Stimulated activated CD8-positive, alpha-beta memory T cell treated with anti-CD3 and anti-CD28 coated beads, Interleukin-15, amount 100 ng/mL, for 48 hours (primary cell): ENCODE measurements at regions not wholly inside any gene's neighbourhood (a gene's known extent, or its start where the extent isn't known, plus 50 kb on each side); places are given as distances from the start of the nearest gene placed in this dataset.

Experiments used
- DNase-seq, 2 donors: peaks; one replicate each; pipeline ENCODE4 v3.0.0-alpha.2; 2020; ENCODE audit warnings: low read depth in 2 of 2

DNA sequence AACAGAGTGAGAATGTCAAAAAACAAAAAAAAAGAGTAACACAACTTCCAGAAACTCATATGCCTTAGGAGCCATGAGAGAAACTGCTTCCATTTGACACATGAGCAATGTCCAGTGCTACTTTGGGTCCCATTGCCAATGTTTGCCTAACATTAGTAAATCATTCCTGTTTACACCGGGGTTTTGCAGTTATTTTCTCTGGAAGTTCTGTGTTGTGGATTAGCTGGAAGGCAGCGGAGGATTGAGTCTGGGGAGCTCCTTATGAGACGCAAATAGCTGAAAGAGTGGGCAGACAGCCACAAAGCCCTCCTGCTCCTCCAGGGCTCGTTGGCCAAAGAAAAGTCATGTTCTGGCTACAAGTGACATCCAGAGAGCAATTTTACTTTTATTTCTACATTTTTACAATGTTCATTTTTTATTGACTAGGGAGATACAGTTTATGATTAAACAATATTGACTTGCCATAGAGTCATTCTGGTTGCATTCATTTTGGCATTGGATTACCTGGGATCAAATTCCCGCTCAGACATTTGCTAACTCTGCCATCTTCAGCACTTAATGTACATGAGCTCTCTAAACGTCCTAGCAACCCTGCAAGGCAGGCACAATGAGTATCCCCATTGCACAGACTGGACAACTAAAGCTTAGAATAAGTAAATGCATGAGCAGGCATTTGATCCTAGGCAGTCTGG lies 66.4 kb upstream of the GALNT2 start:
- no peak for DNase-seq

DNA sequence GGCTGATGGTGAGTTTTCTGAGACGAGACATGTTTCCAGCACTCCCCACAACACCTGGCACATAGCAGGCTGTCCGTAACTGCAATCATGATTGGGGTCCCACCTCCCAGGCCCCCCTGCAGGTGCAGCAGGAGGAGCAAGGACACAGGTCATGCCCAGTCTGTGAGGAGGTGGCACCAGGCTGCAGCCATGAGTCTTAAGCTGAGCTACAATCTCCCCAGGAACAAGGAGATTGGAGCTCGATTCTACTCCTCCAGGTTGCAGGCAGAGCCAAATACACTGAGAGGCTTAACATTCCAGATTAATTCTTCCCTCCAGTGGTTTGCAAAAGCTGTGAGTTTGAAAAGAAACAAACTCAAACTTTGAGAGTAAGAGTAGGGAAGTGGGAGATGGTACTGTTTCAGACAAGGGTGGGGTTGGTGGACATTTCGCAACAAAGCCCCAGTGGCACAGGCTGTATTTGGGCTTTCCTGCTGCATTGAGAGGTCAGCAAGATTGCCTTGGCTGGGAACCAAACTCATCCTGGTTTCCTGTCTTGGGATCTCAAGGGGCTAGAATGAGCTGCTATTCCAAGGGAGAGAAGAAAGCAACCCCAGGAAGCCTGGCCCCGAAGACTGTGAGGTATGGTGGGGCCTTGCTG lies 64.8 kb upstream of the GALNT2 start:
- no peak for DNase-seq

DNA sequence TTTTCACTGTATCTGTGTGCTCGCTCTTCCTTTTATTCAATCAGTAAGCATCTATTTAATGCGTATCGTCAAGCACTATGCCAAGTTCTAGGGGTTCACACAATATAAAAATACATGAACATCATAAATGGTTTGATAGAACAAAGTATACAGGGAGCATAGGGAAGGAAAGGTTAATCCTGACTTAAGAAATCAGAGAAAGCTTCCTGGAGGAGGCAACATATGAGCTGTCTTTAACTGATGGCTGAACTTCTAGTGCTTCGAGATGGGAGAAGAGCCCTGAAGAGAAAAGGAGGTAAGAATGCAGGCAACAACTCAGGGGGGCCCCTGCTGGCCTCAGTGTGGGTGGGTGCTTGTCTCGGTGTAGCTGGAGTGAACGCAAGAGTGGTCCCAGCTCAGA lies 63.6 kb upstream of the GALNT2 start:
- DNase-seq, result no peak

DNA sequence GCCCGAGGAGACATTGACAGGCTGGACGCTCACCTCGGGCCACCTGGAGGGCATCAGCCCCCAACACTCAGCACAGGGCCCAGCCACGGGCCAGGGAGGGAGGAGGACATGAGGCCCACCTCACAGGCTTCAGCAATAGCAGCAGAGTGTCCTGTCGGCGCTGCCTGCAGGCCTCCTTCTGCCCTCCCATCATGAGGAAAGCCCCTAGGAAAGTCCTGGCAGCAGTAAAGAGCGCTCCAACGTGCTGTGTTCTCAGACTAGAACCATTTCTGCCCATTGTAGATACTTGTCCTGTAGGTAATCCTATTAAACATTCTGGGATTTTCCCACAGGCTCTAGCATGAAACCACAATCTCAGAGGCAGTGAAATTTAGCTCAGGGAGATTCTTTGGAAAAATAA lies 62.0 kb upstream of the GALNT2 start:
- no peak for DNase-seq

DNA sequence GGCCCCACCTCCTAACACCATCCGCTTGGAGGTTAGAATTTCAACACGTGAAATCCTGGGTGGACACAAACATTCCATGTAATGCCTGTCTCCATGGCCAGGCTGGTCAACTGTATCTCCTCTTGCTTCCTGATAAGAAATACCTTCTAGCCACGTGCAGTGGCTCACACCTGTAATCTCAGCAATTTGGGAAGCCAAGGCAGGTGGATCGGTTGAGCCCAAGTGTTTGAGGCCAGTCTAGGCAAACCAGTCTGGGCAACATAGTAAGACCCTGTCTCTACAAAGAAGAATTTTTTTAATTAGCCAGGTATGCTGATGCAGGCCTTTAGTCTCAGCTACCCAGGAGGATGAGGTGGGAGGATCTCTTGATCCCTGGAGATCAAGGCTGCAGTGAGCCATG lies 58.3 kb upstream of the GALNT2 start:
- DNase-seq, result no peak

DNA sequence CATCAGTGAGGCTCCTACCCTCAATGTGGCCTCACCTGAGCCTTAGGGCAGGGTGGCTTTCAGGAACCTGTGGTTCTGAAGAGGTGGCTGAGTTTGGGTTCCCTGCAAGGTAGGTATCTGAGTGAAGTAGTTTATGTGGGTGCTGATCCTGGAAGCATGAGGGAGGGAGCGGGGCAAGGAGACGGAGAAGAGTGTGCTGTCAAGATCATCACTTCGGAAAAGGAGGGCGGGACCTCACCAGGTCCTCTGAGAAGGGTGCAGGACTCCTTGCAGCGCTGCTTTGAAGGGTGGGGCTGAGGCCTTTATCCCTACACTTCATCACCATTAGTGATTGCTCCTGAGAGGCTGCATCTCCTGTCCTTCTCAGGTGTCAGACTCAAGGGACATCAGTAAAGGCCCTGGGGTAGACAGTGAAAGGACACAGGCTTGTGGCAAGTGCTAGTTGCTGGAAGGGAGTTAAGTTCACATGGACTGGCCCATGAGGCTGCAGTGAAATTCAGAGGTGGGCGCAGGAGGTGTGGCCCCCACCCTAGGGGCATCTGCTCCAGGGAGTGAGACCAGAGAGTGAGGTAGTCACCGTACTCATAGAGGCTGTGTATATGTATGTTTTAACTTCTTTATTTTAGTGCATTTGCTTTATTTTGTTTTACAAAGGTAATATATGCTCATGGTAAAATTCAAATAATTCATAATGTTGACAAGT lies 57.3 kb upstream of the GALNT2 start:
- no peak for DNase-seq

DNA sequence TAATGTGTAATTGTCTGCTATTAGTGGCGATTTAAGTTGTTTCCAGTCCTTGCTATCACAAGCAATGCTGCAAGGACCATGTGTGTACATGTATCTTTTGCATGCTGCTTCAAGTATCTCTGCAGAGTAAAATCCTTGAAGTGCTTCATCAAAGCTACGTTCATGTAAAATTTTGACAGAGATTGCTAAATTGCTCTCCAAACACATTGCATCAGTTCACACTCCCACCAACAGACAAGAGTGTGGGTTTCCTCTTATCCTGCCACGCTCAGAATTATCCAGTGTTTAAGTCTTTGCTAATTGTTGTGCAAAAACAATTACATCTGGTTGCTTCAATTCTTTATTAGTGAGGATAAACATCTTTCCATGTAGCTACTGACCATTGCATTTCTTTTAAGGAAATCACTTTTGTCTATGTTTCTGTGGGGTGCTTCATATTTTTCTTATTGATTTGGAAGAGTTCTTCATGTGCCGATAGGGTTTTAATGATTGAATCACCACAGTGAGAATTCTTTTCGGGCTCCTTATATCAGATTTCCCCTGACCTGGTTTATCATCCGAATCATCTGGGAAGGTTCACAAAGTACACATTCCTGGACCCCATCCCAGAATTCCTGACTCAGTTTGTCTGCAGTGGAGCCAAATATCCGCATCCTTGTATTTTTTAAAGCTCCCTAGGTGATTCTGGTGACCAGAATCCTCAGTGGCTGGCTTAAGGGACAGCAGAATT lies 56.3 kb upstream of the GALNT2 start:
- DNase-seq, result no peak

DNA sequence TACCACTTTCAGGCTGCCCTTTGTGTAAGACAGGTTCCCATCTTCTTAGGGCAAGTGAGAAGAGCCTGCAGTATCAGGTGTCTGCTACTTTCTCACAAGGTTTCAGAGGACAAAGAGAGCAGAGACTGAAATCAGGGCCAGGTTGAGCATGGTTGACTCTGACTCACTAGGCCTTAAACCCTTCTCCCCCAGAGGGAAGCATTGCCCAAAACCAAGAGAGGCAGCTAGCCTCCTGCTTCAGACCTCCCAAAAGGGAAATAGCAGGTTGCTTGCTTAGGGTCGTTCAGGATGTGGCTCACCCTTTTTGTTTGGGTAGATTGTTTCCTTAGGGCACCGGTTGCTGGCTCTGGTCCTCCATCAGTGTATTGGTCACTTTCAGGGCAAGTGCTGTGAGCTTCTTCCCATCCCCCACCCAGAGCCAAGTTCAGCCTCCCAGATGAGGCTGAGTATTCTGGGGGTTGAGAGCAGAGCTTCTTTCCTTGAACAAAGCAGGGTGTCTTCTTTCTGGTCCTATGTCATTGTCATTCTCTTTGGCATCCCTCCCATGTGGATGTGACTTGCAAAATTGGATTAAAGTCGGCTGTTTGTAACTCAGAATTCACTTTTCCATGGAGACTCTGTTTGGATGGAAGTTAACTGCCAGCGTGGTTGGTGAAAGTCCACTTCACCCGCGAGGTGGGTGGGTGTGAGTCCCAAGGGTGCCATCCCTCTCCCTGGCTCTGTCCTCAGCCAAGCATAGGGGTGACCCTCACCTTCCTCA lies 55.5 kb upstream of the GALNT2 start:
- DNase-seq, result no peak

DNA sequence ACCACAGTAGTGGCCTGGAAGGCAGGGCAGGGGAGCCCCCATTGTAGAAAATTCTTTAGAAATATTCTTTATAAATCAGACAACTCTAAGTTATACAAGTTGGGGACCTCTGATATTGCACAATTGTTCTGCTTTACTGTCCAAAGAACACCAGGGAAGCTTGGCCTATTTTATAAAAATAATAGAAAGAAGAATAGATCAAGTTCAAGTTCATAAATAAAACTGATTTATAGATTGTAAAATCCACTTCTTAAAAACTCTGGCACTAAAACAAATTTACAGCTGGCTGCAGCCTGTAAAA lies 55.0 kb upstream of the GALNT2 start:
- no peak for DNase-seq

DNA sequence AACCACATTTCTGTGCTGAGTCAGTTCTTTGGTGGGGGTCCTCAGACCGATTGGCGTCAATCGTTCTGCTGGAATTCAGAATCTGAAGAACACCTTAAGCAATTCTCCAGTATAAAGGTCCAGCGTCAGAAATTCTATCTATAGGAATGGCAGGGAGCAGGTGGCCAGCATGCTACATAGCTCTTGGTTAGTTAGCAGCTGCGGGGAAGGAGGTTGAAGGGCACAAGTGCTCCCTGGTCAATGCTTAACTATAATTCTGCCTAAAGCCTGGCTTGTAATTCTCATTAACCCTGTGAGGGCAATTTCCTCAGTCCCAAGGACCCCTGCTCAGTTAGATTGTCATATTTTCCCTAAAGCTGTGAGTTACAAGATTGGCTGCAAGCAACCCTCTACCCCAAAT lies 54.3 kb upstream of the GALNT2 start:
- DNase-seq, result no peak

DNA sequence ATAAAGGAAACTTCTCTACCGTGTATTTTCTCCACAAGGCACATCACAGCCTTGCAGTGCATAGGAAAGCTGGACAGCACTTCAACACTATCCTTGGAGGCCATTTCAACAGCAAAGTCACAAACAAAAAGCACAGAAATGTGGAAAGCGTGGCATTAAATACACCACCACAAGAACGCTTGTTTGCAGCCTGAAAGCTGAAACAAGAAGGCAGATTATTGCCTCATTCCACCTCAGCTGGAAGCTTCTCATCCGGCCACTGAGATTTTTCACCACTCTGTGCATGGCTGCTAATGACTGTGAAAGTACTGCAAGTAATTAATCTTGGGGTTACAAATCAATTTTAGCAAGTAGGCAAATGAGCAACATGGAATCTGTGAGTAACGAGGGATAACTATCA lies 50.9 kb upstream of the GALNT2 start:
- DNase-seq, result no peak
